ENCODE measurements at regions not wholly inside any gene's neighbourhood (a gene's known extent, or its start where the extent isn't known, plus 50 kb on each side); places are given as distances from the start of the nearest gene placed in this dataset.
"Not testable (repeated sequence)": the region's sequence is repeated elsewhere in the genome, so short reads cannot be mapped to it uniquely, and the experiment has no call there.

- BruUV-seq (replicated peaks) = no TSS peak
- ATAC-seq (no peak), DNase-seq (ENCODE audit: low read depth, low spot score) (no peak)
- Histone ChIP-seq H2AFZ (ENCODE audit: low read depth, low read length, poor library complexity, severe bottlenecking) (no peak overlapping the region), H3K36me3 (ENCODE audit: control insufficient read depth in 1 of 2, insufficient read depth in 2 of 2, low read length in 2 of 2) (no peaks in the 10 kb centered on the region), H3K9me2 (ENCODE audit: insufficient read depth) (no peaks in the 10 kb centered on the region), H4K20me1 (ENCODE audit: insufficient read depth) (no peaks in the 10 kb centered on the region), H3K27me3 (ENCODE audit: insufficient read depth, low read length) (no peaks in the 10 kb centered on the region), H3K79me2 (ENCODE audit: insufficient read depth, low read length) (no peaks in the 10 kb centered on the region), H3K4me3 (replicated peaks in 1 of 2; ENCODE audit: low read depth in 1 of 2, low read length in 2 of 2) (no peak overlapping the region), H3K4me2 (ENCODE audit: low read length) (no peak overlapping the region), H3K27ac (ENCODE audit: low read depth, low read length) (no peak overlapping the region), H3K9me3 (ENCODE audit: control insufficient read depth in 1 of 2, insufficient read depth in 1 of 2, low read depth in 1 of 2, low read length in 2 of 2) (no peaks in the 10 kb centered on the region), H3K9ac (ENCODE audit: low read length) (no peak overlapping the region), H3K4me1 (ENCODE audit: control insufficient read depth in 1 of 2, insufficient read depth in 2 of 2, low read length in 2 of 2) (peaks cover 2 to 5% of the 10 kb centered on the region in 2 experiments; a peak in 2 of 4 replicates)
- ChIA-PET CTCF (no interaction called here), RAD21 (ENCODE audit: low non-redundant PET in 1 of 2, low total read pairs in 2 of 2, uncharacterized antibody in 2 of 2, unreplicated experiment in 2 of 2) (no interaction called here), POLR2A (no interaction called here)
- intact Hi-C loops (cut with micrococcal nuclease) = no loop called here
- TF ChIP-seq ZFX (IDR thresholded peaks at IDR 0.05) (no peak), JUND (IDR thresholded peaks at IDR 0.05) (no peak), POLR2AphosphoS5 (IDR thresholded peaks at IDR 0.05; ENCODE audit: low read depth, low read length) (no peak), EZH2 (IDR thresholded peaks at IDR 0.05) (no peak), EGR1 (IDR thresholded peaks at IDR 0.05; ENCODE audit: low read depth) (no peak), ATF3 (IDR thresholded peaks at IDR 0.05) (no peak), MAX (IDR thresholded peaks at IDR 0.05) (no peak), SIN3A (IDR thresholded peaks at IDR 0.05; ENCODE audit: low read depth) (no peak), CEBPB (IDR thresholded peaks at IDR 0.05; ENCODE audit: low read depth) (no peak), CBX3 (IDR thresholded peaks at IDR 0.05; ENCODE audit: low read depth) (no peak), POLR2A (IDR thresholded peaks at IDR 0.05; ENCODE audit: borderline replicate concordance, extremely low read depth, insufficient read depth, insufficient read length) (no peak), REST (IDR thresholded peaks at IDR 0.05; ENCODE audit: low read depth) (no peak), SP1 (IDR thresholded peaks at IDR 0.05; ENCODE audit: low read depth) (no peak), RAD21 (IDR thresholded peaks at IDR 0.05; ENCODE audit: low read depth) (no peak)
Observed at GRCh38 chr14:61611880-61612630, 83.3 kb upstream of the HIF1A start.

GRCh38 chr14:61613006-61613405, 82.3 kb upstream of the HIF1A start:
- RAD21 ChIA-PET (ENCODE audit: low non-redundant PET in 1 of 2, low total read pairs in 2 of 2, uncharacterized antibody in 2 of 2, unreplicated experiment in 2 of 2); POLR2A ChIA-PET; H3K9me3 ChIP-seq (ENCODE audit: control insufficient read depth in 1 of 2, insufficient read depth in 1 of 2, low read depth in 1 of 2, low read length in 2 of 2); DNase-seq (ENCODE audit: low read depth, low spot score); H3K4me2 ChIP-seq (ENCODE audit: low read length); H2AFZ ChIP-seq (ENCODE audit: low read depth, low read length, poor library complexity, severe bottlenecking); CTCF ChIA-PET; BruUV-seq (replicated peaks); H4K20me1 ChIP-seq (ENCODE audit: insufficient read depth); H3K36me3 ChIP-seq (ENCODE audit: control insufficient read depth in 1 of 2, insufficient read depth in 2 of 2, low read length in 2 of 2); H3K4me1 ChIP-seq (ENCODE audit: control insufficient read depth in 1 of 2, insufficient read depth in 2 of 2, low read length in 2 of 2); H3K27ac ChIP-seq (ENCODE audit: low read depth, low read length); H3K79me2 ChIP-seq (ENCODE audit: insufficient read depth, low read length); H3K27me3 ChIP-seq (ENCODE audit: insufficient read depth, low read length); H3K4me3 ChIP-seq (replicated peaks in 1 of 2; ENCODE audit: low read depth in 1 of 2, low read length in 2 of 2); H3K9me2 ChIP-seq (ENCODE audit: insufficient read depth); H3K9ac ChIP-seq (ENCODE audit: low read length); ATAC-seq; intact Hi-C loops (cut with micrococcal nuclease): not testable (repeated sequence)
